SK-N-SH treated with all-trans-retinoic acid at 6 μM for 48 hours (cell line): ENCODE measurements at regions not wholly inside any gene's neighbourhood (a gene's known extent, or its start where the extent isn't known, plus 50 kb on each side); places are given as distances from the start of the nearest gene placed in this dataset.

Experiments used
- CSDC2 ChIP-seq: fragments of 250-450 bp; sonication (Bioruptor Pico); IDR thresholded peaks from 2 replicates; pipeline ENCODE4 v1.5.0; 2020; ENCODE audit warnings: mild to moderate bottlenecking, moderate library complexity
- GLIS3 ChIP-seq: fragments of 250-450 bp; sonication (Bioruptor Pico); IDR thresholded peaks from 2 replicates; pipeline ENCODE4 v1.5.0; 2020; ENCODE audit warnings: mild to moderate bottlenecking, moderate library complexity
- RARB ChIP-seq: fragments of 250-450 bp; sonication (Bioruptor Pico); IDR thresholded peaks from 2 replicates; pipeline ENCODE4 v1.8.0; 2021; ENCODE audit warnings: mild to moderate bottlenecking, moderate library complexity
- SNAI2 ChIP-seq: fragments of 250-450 bp; sonication (Bioruptor Pico); IDR thresholded peaks from 2 replicates; pipeline ENCODE4 v1.5.0; 2020; ENCODE audit warnings: mild to moderate bottlenecking, moderate library complexity
- ZFP30 ChIP-seq: fragments of 450-650 bp; formaldehyde crosslinking; IDR thresholded peaks from 2 replicates; pipeline ENCODE4 v1.5.0; 2022; ENCODE audit warnings: mild to moderate bottlenecking, moderate library complexity
- ZNF8 ChIP-seq: fragments of 450-650 bp; formaldehyde crosslinking; IDR thresholded peaks from 2 replicates; pipeline ENCODE4 v1.5.0; 2020; ENCODE audit warnings: mild to moderate bottlenecking, moderate library complexity
- TF ChIP-seq, protein P1 (sequence below): fragments of 250-450 bp; sonication (Bioruptor Pico); IDR thresholded peaks from 2 replicates; pipeline ENCODE4 v1.5.1; 2021; ENCODE audit warnings: mild to moderate bottlenecking, moderate library complexity
- TF ChIP-seq, protein P2 (sequence below): fragments of 250-450 bp; sonication (Bioruptor Pico); IDR thresholded peaks from 2 replicates; pipeline ENCODE4 v1.8.0; 2020; ENCODE audit warnings: mild to moderate bottlenecking, moderate library complexity, borderline replicate concordance
- TF ChIP-seq, protein P3 (sequence below): fragments of 250-450 bp; sonication (Bioruptor Pico); IDR thresholded peaks from 2 replicates; pipeline ENCODE4 v1.5.1; 2020; ENCODE audit warnings: low read depth, mild to moderate bottlenecking, moderate library complexity

DNA sequence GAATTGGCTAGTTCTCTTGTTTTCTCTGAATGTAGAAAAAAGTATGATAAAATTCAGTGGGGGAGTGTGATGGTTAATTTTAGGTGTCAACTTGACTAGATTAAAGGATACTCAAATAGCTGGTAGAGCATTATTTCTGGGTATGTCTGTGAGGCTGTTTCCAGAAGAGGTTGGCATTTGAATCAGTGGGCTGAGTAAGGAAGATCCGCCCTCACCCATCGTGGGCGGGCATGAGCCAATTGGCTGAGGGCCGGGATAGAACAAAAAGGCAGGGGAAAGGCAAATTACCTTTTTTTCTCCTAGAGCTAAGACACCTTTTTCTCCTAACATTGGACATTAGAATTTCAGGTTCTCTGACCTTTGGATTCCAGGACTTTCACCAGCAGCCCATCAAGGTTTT is 667.6 kb upstream of the SLC8A1 start:
- TF ChIP-seq ZNF8 (CRISPR knock-in tag) (no peak), GLIS3 (CRISPR knock-in tag) (no peak), CSDC2 (no peak), SNAI2 (CRISPR knock-in tag) (no peak), RARB (CRISPR knock-in tag) (no peak), ZFP30 (CRISPR knock-in tag) (no peak)
- TF ChIP-seq, protein P1, sequence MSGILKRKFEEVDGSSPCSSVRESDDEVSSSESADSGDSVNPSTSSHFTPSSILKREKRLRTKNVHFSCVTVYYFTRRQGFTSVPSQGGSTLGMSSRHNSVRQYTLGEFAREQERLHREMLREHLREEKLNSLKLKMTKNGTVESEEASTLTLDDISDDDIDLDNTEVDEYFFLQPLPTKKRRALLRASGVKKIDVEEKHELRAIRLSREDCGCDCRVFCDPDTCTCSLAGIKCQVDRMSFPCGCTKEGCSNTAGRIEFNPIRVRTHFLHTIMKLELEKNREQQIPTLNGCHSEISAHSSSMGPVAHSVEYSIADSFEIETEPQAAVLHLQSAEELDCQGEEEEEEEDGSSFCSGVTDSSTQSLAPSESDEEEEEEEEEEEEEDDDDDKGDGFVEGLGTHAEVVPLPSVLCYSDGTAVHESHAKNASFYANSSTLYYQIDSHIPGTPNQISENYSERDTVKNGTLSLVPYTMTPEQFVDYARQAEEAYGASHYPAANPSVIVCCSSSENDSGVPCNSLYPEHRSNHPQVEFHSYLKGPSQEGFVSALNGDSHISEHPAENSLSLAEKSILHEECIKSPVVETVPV (CRISPR knock-in tag), result no peak
- TF ChIP-seq, protein P2, sequence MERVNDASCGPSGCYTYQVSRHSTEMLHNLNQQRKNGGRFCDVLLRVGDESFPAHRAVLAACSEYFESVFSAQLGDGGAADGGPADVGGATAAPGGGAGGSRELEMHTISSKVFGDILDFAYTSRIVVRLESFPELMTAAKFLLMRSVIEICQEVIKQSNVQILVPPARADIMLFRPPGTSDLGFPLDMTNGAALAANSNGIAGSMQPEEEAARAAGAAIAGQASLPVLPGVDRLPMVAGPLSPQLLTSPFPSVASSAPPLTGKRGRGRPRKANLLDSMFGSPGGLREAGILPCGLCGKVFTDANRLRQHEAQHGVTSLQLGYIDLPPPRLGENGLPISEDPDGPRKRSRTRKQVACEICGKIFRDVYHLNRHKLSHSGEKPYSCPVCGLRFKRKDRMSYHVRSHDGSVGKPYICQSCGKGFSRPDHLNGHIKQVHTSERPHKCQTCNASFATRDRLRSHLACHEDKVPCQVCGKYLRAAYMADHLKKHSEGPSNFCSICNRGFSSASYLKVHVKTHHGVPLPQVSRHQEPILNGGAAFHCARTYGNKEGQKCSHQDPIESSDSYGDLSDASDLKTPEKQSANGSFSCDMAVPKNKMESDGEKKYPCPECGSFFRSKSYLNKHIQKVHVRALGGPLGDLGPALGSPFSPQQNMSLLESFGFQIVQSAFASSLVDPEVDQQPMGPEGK, result no peak
- TF ChIP-seq, protein P3, sequence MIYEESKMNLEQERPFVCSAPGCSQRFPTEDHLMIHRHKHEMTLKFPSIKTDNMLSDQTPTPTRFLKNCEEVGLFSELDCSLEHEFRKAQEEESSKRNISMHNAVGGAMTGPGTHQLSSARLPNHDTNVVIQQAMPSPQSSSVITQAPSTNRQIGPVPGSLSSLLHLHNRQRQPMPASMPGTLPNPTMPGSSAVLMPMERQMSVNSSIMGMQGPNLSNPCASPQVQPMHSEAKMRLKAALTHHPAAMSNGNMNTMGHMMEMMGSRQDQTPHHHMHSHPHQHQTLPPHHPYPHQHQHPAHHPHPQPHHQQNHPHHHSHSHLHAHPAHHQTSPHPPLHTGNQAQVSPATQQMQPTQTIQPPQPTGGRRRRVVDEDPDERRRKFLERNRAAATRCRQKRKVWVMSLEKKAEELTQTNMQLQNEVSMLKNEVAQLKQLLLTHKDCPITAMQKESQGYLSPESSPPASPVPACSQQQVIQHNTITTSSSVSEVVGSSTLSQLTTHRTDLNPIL (CRISPR knock-in tag), result no peak
